GM12878 (cell line): ENCODE measurements at regions not wholly inside any gene's neighbourhood (a gene's known extent, or its start where the extent isn't known, plus 50 kb on each side); places are given as distances from the start of the nearest gene placed in this dataset.

Experiments used
- CTCF ChIP-seq, 3 experiments: IDR thresholded peaks in 2 of 3; conservative IDR thresholded peaks in 1 of 3; 2 replicates each; pipeline ENCODE4 v1.5.1; 2011; ENCODE audit warnings: low read depth in 3 of 3, low read length in 3 of 3, mild to moderate bottlenecking in 3 of 3, control low read depth in 2 of 3, moderate library complexity in 2 of 3, inconsistent platforms in 1 of 3, mixed read lengths in 1 of 3; ENCODE audit not compliant: control insufficient read depth in 2 of 3, insufficient read depth in 1 of 3; ENCODE audit errors: extremely low read depth in 1 of 3
- RCOR1 ChIP-seq: conservative IDR thresholded peaks from 2 replicates; pipeline ENCODE4 v1.6.1; 2012; ENCODE audit warnings: low read depth, low read length, improper control_type of control experiment
- SMAD5 ChIP-seq: IDR thresholded peaks from 2 replicates; pipeline ENCODE4 v1.6.1; 2016; ENCODE audit warnings: antibody characterized with exemption, low read depth

GRCh38 chr10:64444564-64444963 is 923.4 kb downstream of the REEP3 start:
- no peak for TF ChIP-seq CTCF (IDR thresholded peaks at IDR 0.05 in 2 of 3, conservative IDR thresholded peaks at IDR 0.05 in 1 of 3; ENCODE audit: control insufficient read depth in 2 of 3, extremely low read depth in 1 of 3, insufficient read depth in 1 of 3, low read depth in 3 of 3, low read length in 3 of 3)
- no peak for TF ChIP-seq RCOR1
- no peak for TF ChIP-seq SMAD5
